ENCODE measurements at regions not wholly inside any gene's neighbourhood (a gene's known extent, or its start where the extent isn't known, plus 50 kb on each side); places are given as distances from the start of the nearest gene placed in this dataset.

DNA sequence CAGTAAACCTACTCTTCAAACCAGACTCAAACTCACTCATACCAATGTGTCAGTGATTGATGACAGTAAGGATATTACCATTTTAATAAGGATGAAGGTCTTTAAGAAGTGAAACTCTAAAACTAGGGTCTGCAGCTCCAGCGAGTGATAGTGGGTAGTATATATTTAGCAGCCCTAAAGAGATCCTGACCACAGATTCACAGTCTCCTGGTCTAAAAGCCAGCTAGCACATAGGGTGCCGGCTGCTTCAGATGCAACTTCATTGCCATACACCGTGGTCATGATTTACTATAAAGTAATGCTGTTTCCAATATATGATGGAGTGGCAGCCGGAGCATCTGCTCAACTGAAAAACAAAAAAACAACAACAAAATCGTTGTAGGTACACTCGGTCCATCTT is 99.6 kb upstream of the MDM1 start:
- H3K36me3 Mint-ChIP-seq: no peaks in the 10 kb centered on the region
- TF ChIP-seq, protein P1, sequence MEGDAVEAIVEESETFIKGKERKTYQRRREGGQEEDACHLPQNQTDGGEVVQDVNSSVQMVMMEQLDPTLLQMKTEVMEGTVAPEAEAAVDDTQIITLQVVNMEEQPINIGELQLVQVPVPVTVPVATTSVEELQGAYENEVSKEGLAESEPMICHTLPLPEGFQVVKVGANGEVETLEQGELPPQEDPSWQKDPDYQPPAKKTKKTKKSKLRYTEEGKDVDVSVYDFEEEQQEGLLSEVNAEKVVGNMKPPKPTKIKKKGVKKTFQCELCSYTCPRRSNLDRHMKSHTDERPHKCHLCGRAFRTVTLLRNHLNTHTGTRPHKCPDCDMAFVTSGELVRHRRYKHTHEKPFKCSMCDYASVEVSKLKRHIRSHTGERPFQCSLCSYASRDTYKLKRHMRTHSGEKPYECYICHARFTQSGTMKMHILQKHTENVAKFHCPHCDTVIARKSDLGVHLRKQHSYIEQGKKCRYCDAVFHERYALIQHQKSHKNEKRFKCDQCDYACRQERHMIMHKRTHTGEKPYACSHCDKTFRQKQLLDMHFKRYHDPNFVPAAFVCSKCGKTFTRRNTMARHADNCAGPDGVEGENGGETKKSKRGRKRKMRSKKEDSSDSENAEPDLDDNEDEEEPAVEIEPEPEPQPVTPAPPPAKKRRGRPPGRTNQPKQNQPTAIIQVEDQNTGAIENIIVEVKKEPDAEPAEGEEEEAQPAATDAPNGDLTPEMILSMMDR (conservative IDR thresholded peaks at IDR 0.05): no peak
- no peak overlapping the region for H3K27ac Mint-ChIP-seq
- peaks cover 4% of the 10 kb centered on the region for H3K9me3 Mint-ChIP-seq
- DNase-seq (ENCODE audit: extremely low spot score, unreplicated experiment): no peak
- peaks cover 8% of the 10 kb centered on the region for H3K4me1 Mint-ChIP-seq (ENCODE audit: unreplicated experiment)
- no peak overlapping the region for H3K4me3 Mint-ChIP-seq
- no peaks in the 10 kb centered on the region for H3K27me3 Mint-ChIP-seq

DNA sequence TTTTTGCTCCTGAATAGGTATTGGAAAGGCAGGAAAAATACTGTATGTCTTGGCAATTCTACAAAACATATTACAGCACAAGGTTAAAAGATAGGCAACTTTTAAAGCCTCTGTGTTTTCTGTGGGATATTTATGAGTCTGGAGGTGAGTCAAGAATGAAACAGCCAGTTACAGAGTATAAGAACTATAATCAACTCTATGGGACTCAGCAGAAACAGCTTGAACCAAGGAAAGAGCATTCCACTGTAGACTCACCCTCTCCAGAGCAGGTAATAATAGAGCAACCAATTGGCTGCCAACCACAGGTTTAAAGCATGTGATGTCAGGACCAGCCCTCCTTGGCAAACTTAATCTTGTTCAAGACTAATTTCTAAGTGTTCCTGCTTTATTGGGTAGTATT is 100.5 kb upstream of the MDM1 start:
- Mint-ChIP-seq H3K27ac (no peak overlapping the region), H3K4me3 (no peak overlapping the region), H3K36me3 (no peaks in the 10 kb centered on the region), H3K4me1 (ENCODE audit: unreplicated experiment) (peaks cover 8% of the 10 kb centered on the region), H3K9me3 (peaks cover 4% of the 10 kb centered on the region), H3K27me3 (no peaks in the 10 kb centered on the region)
- DNase-seq (ENCODE audit: extremely low spot score, unreplicated experiment): no peak
- TF ChIP-seq, protein P1 (conservative IDR thresholded peaks at IDR 0.05): no peak

DNA sequence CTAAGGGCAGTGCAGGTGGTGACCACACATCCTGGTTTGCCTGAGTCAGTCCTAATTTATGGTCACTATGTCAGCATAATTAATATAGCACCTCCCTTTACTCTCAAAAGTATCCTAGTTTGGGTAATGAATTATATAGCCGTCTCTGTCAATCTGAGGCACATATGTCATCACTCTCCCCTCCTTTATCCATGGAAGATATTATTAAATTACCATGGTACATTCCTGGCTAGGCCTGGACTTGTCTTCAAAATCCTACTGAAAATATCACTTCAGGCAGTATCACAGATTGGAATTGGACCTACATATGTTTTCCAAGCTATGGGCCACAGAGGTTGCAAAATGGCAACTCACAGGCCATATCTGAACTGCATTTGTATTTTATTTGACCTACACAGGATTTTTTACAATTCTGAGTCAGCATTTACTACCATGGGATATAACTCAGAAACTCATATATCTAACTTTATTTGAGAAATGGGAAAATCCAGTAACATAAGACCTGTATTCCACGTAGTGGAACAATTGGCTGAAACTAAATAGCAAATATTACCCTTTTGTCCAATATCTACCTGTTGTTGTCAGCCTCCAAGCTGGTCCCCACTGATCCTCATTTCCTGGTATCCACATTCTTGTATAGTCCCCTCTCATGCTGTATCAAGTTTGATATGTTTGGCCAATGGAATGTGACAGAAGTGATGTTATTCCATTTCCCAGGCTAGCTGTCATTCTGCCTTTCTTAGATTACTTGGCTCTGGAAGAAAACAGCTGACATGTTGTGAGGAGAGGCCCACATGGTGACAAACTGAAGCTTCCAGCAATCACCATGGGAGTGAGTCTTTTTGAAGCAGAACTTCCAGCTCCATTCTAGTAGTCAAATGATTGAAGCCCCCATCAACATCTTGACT is 102.5 kb upstream of the MDM1 start:
- no peaks in the 10 kb centered on the region for H3K36me3 Mint-ChIP-seq
- no peak for DNase-seq (ENCODE audit: extremely low spot score, unreplicated experiment)
- TF ChIP-seq, protein P1 (conservative IDR thresholded peaks at IDR 0.05): no peak
- H3K4me3 Mint-ChIP-seq: no peak overlapping the region
- no peaks in the 10 kb centered on the region for H3K27me3 Mint-ChIP-seq
- peaks cover 9% of the 10 kb centered on the region for H3K4me1 Mint-ChIP-seq (ENCODE audit: unreplicated experiment)
- peaks cover 4% of the 10 kb centered on the region for H3K9me3 Mint-ChIP-seq
- no peak overlapping the region for H3K27ac Mint-ChIP-seq

DNA sequence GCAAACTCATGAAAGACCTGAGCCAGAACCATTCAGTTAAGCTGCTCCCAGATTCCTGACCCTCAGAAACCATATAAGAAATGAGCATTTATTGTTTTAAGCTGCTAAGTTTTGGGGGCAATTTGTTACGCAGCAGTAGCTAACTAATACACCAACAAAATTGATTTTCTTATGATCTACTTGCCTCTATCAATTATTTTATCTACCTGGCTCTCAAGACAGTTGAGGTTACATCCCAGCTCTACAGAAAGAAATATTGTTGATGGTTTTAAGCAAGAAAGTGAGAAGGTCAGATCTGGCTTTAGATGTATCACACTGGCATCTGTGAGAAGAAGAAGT is 103.1 kb upstream of the MDM1 start:
- Mint-ChIP-seq H3K4me1 (ENCODE audit: unreplicated experiment) (peaks cover 15% of the 10 kb centered on the region), H3K4me3 (no peak overlapping the region), H3K9me3 (peaks cover 4% of the 10 kb centered on the region), H3K27me3 (no peaks in the 10 kb centered on the region), H3K36me3 (no peaks in the 10 kb centered on the region), H3K27ac (no peak overlapping the region)
- TF ChIP-seq, protein P1 (conservative IDR thresholded peaks at IDR 0.05): no peak
- DNase-seq (ENCODE audit: extremely low spot score, unreplicated experiment): no peak

DNA sequence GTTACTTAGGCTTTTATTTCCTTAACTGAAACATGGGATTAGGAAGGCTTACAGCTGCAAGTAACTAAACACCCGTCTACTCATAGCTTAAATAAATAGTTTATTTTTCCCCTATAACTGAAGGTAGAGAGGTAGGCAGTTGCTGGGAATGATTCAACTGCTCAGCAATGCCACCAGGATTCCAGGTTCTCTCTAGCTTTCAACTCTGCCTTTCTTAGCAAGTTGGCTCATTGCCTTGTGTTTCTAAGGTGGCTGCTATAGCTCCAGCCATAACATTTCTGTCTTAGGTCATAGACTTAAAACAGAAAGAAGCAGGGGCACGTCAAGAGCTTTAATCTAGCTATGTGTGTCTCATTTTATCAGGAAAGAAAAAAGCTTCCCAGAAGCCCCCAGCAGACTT is 103.7 kb upstream of the MDM1 start:
- Mint-ChIP-seq H3K4me1 (ENCODE audit: unreplicated experiment) (peaks cover 16% of the 10 kb centered on the region), H3K4me3 (no peak overlapping the region), H3K36me3 (no peaks in the 10 kb centered on the region), H3K27ac (no peak overlapping the region), H3K9me3 (peaks cover 4% of the 10 kb centered on the region), H3K27me3 (no peaks in the 10 kb centered on the region)
- TF ChIP-seq, protein P1 (conservative IDR thresholded peaks at IDR 0.05): no peak
- no peak for DNase-seq (ENCODE audit: extremely low spot score, unreplicated experiment)
